Caco-2 (cell line): ENCODE measurements at regions not wholly inside any gene's neighbourhood (a gene's known extent, or its start where the extent isn't known, plus 50 kb on each side); places are given as distances from the start of the nearest gene placed in this dataset.
A peak's percentile ranks its signal among the peaks of the same experiment; 100 is the strongest.

Experiments used
- BruUV-seq: library from RNA; stranded (reverse); fragments of 400-500 nt; replicated peaks from 2 replicates; lab custom pipeline; 2021; lab: Mats Ljungman, UMichigan
- CTCF ChIA-PET: fragments of 300-600 bp; sonication (Branson Sonifier 250); formaldehyde crosslinking; loops from one replicate; lab custom pipeline; 2022; ENCODE audit warnings: antibody characterized with exemption; lab: Charles Lee
- POLR2A ChIA-PET: fragments of 300-600 bp; sonication (Branson Sonifier 250); formaldehyde crosslinking; loops from one replicate; lab custom pipeline; 2022; ENCODE audit warnings: antibody characterized with exemption; lab: Charles Lee
- DNase-seq, 2 experiments: peaks; one replicate each; pipeline versions ENCODE4 v3.0.0 to v3.0.0-alpha.2; 2020 to 2022
- H3K27me3 ChIP-seq: replicated peaks from 2 replicates; pipeline ENCODE4 v1.6.0; 2011; ENCODE audit warnings: low read length; ENCODE audit not compliant: control insufficient read depth, insufficient read depth
- H3K36me3 ChIP-seq: 2 replicates; pipeline ENCODE4 v1.5.1; 2011; ENCODE audit warnings: low read length; ENCODE audit not compliant: control insufficient read depth, insufficient read depth
- H3K4me1 ChIP-seq: fragments of 250-450 bp; sonication (Bioruptor Pico); 2 replicates; pipeline ENCODE4 v1.5.1; 2020; ENCODE audit warnings: mild to moderate bottlenecking
- H3K4me3 ChIP-seq: 2 replicates; pipeline ENCODE4 v1.5.1; 2011; ENCODE audit warnings: low read depth, mild to moderate bottlenecking, control low read depth, low read length
- H3K9me3 ChIP-seq: fragments of 250-450 bp; sonication (Bioruptor Pico); 2 replicates; pipeline ENCODE4 v1.5.1; 2020; ENCODE audit warnings: mild to moderate bottlenecking, moderate library complexity
- H3K27ac Mint-ChIP-seq: one replicate; pipeline ENCODE4 v1.8.0; 2022; ENCODE audit warnings: mixed read lengths; ENCODE audit not compliant: unreplicated experiment
- H3K27me3 Mint-ChIP-seq: one replicate; pipeline ENCODE4 v1.8.0; 2022; ENCODE audit warnings: mixed read lengths; ENCODE audit not compliant: insufficient read depth, unreplicated experiment
- H3K36me3 Mint-ChIP-seq: one replicate; pipeline ENCODE4 v1.8.0; 2022; ENCODE audit warnings: mild to moderate bottlenecking, mixed read lengths; ENCODE audit not compliant: insufficient read depth, unreplicated experiment
- H3K4me1 Mint-ChIP-seq: one replicate; pipeline ENCODE4 v1.8.0; 2022; ENCODE audit warnings: low read depth, mixed read lengths; ENCODE audit not compliant: unreplicated experiment
- H3K4me3 Mint-ChIP-seq: one replicate; pipeline ENCODE4 v1.8.0; 2022; ENCODE audit warnings: mild to moderate bottlenecking, moderate library complexity, mixed read lengths; ENCODE audit not compliant: unreplicated experiment
- H3K9me3 Mint-ChIP-seq: one replicate; pipeline ENCODE4 v1.8.0; 2022; ENCODE audit warnings: mixed read lengths; ENCODE audit not compliant: unreplicated experiment
- CTCF ChIP-seq, 2 experiments: fragments of 200-600 bp in 1 of 2; IDR thresholded peaks; 1 replicate in 1 of 2; 2 replicates in 1 of 2; pipeline versions ENCODE4 v1.5.1 to v1.8.0; 2011 to 2022; ENCODE audit warnings: antibody characterized with exemption in 1 of 2, control low read depth in 1 of 2, inconsistent platforms in 1 of 2, low read depth in 1 of 2, low read length in 1 of 2, mild to moderate bottlenecking in 1 of 2, moderate library complexity in 1 of 2; ENCODE audit not compliant: insufficient read depth in 1 of 2, severe bottlenecking in 1 of 2, unreplicated experiment in 1 of 2
- intact Hi-C: fragments of 100-400 bp; cut with micrococcal nuclease; formaldehyde crosslinking; loops from one replicate; pipeline ENCODE4 v1.10.0; 2022; ENCODE audit not compliant: unreplicated experiment

- ChIA-PET POLR2A (no interaction called here), CTCF (no interaction called here)
- Histone ChIP-seq H3K27me3 (no peaks in the 10 kb centered on the region), H3K4me1 (no peaks in the 10 kb centered on the region), H3K9me3 (no peaks in the 10 kb centered on the region), H3K36me3 (no peaks in the 10 kb centered on the region), H3K4me3 (no peak overlapping the region)
- Mint-ChIP-seq H3K36me3 (no peaks in the 10 kb centered on the region), H3K27me3 (no peaks in the 10 kb centered on the region), H3K4me3 (no peak overlapping the region), H3K27ac (no peak overlapping the region), H3K4me1 (peaks cover 6% of the 10 kb centered on the region), H3K9me3 (no peaks in the 10 kb centered on the region)
- DNase-seq, result no peak
- BruUV-seq, result no TSS peak
- intact Hi-C loops, result no loop called here
- TF ChIP-seq CTCF (IDR thresholded peaks at IDR 0.05; ENCODE audit: insufficient read depth in 1 of 2, low read depth in 1 of 2, low read length in 1 of 2, severe bottlenecking in 1 of 2, unreplicated experiment in 1 of 2), result no peak
Observed at GRCh38 chr6:105511639-105512038, 108.8 kb upstream of the PREP start.

- no peaks in the 10 kb centered on the region for H3K27me3 ChIP-seq
- Mint-ChIP-seq H3K4me3 (no peak overlapping the region), H3K4me1 (peaks cover 6% of the 10 kb centered on the region), H3K27ac (no peak overlapping the region), H3K9me3 (no peaks in the 10 kb centered on the region), H3K36me3 (no peaks in the 10 kb centered on the region), H3K27me3 (no peaks in the 10 kb centered on the region)
- CTCF ChIA-PET, result interaction anchor here (1.1 kb wide), 1 partner anchor 79 kb away, joined by 3 read pairs; no protein-coding TSS in a partner anchor
- POLR2A ChIA-PET, result no interaction called here
- no peak for DNase-seq
- H3K4me3 ChIP-seq, result no peak overlapping the region
- no peaks in the 10 kb centered on the region for H3K9me3 ChIP-seq
- no peak for TF ChIP-seq CTCF (IDR thresholded peaks at IDR 0.05; ENCODE audit: insufficient read depth in 1 of 2, low read depth in 1 of 2, low read length in 1 of 2, severe bottlenecking in 1 of 2, unreplicated experiment in 1 of 2)
- no TSS peak for BruUV-seq
- intact Hi-C loops, result loop anchor here (1.0 kb wide), 1 partner anchor 576 kb away; the partner anchor contains the start of gene PRDM1
- no peaks in the 10 kb centered on the region for H3K4me1 ChIP-seq
- H3K36me3 ChIP-seq, result no peaks in the 10 kb centered on the region
Observed at GRCh38 chr6:105510746-105511145, 107.9 kb upstream of the PREP start.

GRCh38 chr6:105509506-105510331, 106.8 kb upstream of the PREP start:
- BruUV-seq, result no TSS peak
- TF ChIP-seq CTCF (IDR thresholded peaks at IDR 0.05; ENCODE audit: insufficient read depth in 1 of 2, low read depth in 1 of 2, low read length in 1 of 2, severe bottlenecking in 1 of 2, unreplicated experiment in 1 of 2), result peak in 1 of 2 experiments; percentile 46
- CTCF ChIA-PET, result interaction anchor here (1.1 kb wide), 1 partner anchor 78 kb away, joined by 3 read pairs; no protein-coding TSS in a partner anchor

More at GRCh38 chr6:105509506-105510331, 106.8 kb upstream of the PREP start:
- no peaks in the 10 kb centered on the region for H3K27me3 Mint-ChIP-seq
- H3K9me3 Mint-ChIP-seq, result no peaks in the 10 kb centered on the region
- no peaks in the 10 kb centered on the region for H3K36me3 ChIP-seq
- H3K27me3 ChIP-seq, result no peaks in the 10 kb centered on the region
- no peak overlapping the region for H3K27ac Mint-ChIP-seq
- DNase-seq, result peak; percentile 36 to 41
- intact Hi-C loops, result loop anchor here (1.0 kb wide), 1 partner anchor 577 kb away; the partner anchor contains the start of gene PRDM1
- no peaks in the 10 kb centered on the region for H3K4me1 ChIP-seq
- no peaks in the 10 kb centered on the region for H3K36me3 Mint-ChIP-seq
- H3K9me3 ChIP-seq, result no peaks in the 10 kb centered on the region
- H3K4me3 Mint-ChIP-seq, result no peak overlapping the region
- POLR2A ChIA-PET, result no interaction called here
- H3K4me1 Mint-ChIP-seq, result peaks cover 6% of the 10 kb centered on the region
- H3K4me3 ChIP-seq, result no peak overlapping the region
